Fibroblast of peridontal ligament (primary cell): ENCODE measurements at regions not wholly inside any gene's neighbourhood (a gene's known extent, or its start where the extent isn't known, plus 50 kb on each side); places are given as distances from the start of the nearest gene placed in this dataset.
"Not testable (repeated sequence)": the region's sequence is repeated elsewhere in the genome, so short reads cannot be mapped to it uniquely, and the experiment has no call there.

ENCODE experiments used
- DNase-seq: peaks from one replicate; pipeline ENCODE4 v3.0.0-alpha.2; 2010; ENCODE audit errors: extremely low read depth

- no peak for DNase-seq
These were observed 74.2 kb upstream of the RGPD5 start for GRCh38 chr2:109719871-109720270.

- no peak for DNase-seq
These were observed 73.6 kb upstream of the RGPD5 start for GRCh38 chr2:109720380-109721106.

- DNase-seq, result no peak
These were observed 73.0 kb upstream of the RGPD5 start for GRCh38 chr2:109721135-109721534.

GRCh38 chr2:109721626-109722025 lies 72.5 kb upstream of the RGPD5 start:
- no peak for DNase-seq

- DNase-seq, result no peak
These were observed 72.1 kb upstream of the RGPD5 start for GRCh38 chr2:109722026-109722425.

GRCh38 chr2:109722640-109723039 lies 71.5 kb upstream of the RGPD5 start:
- not testable (repeated sequence) for DNase-seq

GRCh38 chr2:109723153-109723552 lies 71.0 kb upstream of the RGPD5 start:
- DNase-seq, result not testable (repeated sequence)

- DNase-seq, result no peak
These were observed 69.3 kb upstream of the RGPD5 start for GRCh38 chr2:109724533-109725460.

GRCh38 chr2:109726379-109727270 lies 67.5 kb upstream of the RGPD5 start:
- DNase-seq, result no peak

- no peak for DNase-seq
These were observed 66.1 kb upstream of the RGPD5 start for GRCh38 chr2:109727929-109728447.

- not testable (repeated sequence) for DNase-seq
These were observed 60.4 kb upstream of the RGPD5 start for GRCh38 chr2:109733746-109734145.

GRCh38 chr2:109736177-109736827 lies 57.8 kb upstream of the RGPD5 start:
- DNase-seq, result peak; percentile 76
